ENCODE measurements at regions not wholly inside any gene's neighbourhood (a gene's known extent, or its start where the extent isn't known, plus 50 kb on each side); places are given as distances from the start of the nearest gene placed in this dataset.

DNA sequence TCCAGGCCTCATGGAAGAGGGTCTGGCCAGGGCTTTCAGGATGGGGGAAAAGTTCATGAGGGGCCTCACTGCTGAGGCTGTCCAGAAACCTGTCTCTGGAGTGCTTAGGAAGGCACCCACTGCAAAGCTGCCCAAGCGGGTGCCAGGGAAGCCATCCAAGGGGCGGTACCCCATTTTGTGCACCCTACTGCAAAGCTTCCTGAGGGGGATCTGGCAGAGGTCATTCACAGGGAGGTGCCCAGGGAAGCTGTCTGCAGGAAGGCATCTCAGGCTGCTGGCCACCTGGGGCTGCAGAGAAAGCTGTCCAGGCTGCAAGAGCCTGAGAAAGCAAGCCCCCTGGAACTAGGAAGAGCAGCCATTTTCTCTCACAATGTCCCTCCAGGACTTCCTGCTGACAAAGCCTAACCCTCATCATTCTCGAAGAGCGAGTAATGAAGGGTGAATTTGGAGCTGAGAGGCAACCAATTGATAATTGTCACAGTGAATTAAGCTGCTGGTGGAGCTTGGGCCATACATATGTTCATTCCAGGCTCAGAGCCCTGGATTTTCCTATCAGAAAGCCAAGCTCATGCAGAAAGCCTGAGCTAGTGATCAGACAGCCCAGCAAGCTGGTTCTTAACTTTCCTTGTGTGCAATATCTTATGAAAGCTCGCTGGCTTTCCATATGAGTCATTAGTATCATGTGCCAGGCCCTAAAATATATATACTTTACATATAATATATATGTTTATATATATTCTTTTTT, 62.2 kb upstream of the SLC22A16 start:
- DNase-seq (ENCODE audit: low read depth in 1 of 2, low spot score in 1 of 2), result no peak

DNA sequence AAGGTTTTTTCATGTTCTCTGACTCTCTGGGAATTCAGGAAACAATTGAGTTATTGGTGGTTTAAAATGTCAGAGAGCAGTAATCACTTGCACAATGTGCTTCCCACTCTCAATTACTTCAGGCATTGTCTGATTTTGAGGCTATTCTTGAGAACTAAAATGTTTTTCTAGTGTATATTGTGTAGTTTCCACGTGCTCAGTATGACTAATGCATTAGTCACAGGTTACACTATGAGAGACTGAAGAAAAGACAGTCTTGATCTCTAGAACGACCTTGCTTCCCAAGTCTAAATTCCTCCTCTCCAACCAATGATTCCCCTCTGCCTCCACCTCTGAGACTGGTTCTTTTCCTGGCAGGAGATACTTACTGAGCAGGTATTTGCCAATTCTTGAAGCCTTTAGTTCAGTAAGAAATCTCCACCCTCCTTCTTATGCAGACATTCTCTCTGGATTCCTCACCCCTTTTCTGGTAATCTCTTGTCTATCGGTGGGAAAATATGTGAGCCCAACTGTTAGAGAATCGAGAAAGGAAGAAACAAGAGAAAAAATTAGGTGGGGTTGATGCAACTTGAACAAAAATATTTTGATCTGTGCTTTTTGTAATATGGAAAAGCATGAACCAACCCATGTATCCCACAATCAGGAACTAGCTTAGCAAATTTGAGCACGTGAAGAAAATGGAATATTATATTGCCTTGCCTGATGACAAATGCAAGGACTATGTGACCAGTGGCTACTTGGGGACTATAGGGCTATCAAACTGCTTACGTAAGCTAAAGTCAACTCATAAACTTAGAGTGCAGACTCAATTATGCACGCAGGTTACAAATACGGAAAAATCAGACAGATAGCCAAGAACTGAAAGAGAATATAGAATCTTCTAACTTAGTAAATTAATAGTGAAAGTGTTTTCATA, 61.1 kb upstream of the SLC22A16 start:
- DNase-seq (ENCODE audit: low read depth in 1 of 2, low spot score in 1 of 2), result peak in 1 of 2 donors; percentile 9

DNA sequence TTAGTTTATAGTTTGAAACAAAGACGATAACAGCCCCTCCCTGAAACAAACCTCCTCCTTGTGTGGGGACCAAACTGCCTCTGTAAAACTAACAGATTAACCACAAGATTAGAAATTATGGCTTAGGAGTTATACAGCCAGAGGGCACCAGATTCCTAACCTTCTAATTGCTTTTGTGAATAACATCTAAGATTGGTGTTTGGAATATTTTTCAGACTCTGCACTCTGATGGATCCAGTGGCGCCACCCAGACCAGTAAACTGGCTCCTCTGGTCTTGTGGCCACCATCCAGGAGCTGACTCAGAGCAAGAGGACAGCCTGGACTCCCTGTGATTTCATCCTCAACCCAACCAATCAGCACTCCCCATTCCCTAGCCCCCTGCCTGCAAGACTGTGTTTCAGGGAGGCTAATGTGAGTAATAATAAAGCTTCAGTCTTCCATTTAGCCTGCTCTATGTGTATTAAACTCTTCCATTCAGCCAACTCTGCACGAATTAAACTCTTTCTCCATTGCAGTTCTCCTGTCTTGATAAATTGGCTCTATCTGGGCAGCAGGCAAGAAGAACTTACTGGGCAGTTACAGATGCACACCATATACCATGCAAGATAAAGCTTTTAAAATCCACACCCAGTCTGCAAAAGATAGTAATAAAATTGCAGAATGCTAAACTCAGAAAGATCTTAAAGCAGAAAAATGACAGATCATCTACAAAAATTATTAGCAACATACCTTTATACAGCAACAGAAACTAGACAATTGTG, 58.5 kb upstream of the SLC22A16 start:
- DNase-seq (ENCODE audit: low read depth in 1 of 2, low spot score in 1 of 2), result no peak

DNA sequence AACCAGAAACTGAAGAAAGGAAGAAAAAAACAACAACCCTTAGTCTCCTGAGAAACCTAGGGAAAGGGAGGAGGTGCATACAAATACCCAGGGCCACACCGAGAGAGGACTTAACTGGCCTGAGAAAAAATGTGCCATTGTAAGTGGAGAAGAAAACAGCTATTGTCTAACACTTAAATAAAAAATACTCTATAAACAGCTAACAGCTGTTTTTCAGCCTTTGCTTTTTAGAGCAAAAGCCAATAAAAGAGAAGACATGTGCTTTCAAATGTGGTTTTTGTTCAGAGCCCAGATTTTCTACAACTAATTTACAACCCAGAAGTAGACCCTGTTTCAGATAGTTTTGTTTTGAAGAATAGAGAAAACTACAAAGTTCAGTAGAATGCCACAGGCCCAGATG, 56.0 kb upstream of the SLC22A16 start:
- no peak for DNase-seq (ENCODE audit: low read depth in 1 of 2, low spot score in 1 of 2)

DNA sequence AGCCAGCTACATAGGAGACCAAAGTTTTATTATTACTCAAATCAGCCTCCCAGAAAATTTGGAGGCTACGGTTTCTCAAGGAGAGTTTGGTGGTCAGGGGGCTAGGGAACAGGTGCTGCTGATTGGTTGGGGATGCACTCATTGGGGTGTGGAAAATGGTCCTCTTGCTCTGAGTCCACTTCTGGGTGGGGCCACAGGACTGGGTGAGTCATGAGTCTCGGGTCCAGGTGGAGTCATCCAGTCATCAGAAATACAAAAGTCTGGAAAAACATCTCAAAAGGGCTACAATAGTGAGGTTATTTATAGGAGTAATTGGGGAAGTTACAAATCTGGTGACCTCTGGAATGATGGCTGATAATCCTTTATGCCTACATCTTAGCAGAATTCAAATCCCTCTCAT, 54.3 kb upstream of the SLC22A16 start:
- no peak for DNase-seq (ENCODE audit: low read depth in 1 of 2, low spot score in 1 of 2)

DNA sequence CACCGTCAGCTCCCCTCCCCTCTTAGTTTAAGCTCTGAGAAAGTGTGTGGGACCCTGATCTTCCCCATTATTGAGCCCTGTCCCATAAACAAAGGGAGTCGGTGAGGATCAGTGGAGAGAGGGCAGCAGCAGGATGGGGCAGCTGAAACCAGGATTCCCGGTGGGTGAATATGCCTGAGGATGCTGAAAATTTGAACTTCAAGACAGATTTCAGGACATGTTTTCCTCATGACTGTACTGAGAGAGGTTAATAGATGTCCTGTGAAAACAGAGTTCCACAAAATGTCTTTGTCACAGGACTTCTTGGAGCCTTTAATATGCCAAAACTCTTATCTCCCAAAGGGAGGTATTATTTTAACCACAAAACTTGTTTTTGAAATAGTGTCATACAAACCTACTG, 53.5 kb upstream of the SLC22A16 start:
- DNase-seq (ENCODE audit: low read depth in 1 of 2, low spot score in 1 of 2), result no peak

DNA sequence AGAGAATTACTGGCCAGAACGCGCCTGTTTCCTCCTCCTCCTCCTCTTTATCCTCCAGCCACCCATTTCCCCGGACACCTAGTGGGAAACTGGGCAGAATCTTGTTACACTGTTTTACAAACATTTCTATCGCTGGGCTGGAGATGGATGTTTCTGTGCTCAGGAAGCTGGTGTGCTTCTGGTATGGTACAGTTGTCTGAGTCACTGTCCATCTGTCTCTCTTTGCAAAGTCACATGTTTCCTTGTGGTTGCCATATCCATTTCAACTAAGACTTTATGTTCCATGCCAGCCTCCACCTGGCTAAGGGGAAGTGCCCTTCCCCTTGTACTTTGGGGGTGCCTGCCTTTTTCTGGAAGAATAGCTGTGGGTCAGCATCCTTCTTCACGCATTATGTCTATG, 52.9 kb upstream of the SLC22A16 start:
- DNase-seq (ENCODE audit: low read depth in 1 of 2, low spot score in 1 of 2), result no peak

DNA sequence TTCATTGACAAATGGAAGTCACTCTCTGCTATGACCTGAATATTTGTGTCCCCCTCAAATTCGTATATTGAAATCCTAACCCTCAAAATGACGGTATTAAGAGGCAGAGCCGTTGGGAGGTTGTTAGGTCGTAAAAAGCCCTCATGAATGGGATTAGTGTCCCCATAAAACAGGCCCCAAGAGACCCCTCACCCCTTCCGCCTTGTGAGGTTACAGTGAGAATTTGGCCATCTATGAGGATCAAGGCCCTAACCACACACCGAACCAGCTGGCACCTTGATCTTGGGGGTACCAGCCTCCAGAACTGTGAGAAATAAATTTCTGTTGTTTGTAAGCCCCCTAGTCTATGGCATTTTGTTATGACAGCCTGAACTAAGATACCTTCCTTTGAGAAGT, 52.5 kb upstream of the SLC22A16 start:
- DNase-seq (ENCODE audit: low read depth in 1 of 2, low spot score in 1 of 2), result no peak

DNA sequence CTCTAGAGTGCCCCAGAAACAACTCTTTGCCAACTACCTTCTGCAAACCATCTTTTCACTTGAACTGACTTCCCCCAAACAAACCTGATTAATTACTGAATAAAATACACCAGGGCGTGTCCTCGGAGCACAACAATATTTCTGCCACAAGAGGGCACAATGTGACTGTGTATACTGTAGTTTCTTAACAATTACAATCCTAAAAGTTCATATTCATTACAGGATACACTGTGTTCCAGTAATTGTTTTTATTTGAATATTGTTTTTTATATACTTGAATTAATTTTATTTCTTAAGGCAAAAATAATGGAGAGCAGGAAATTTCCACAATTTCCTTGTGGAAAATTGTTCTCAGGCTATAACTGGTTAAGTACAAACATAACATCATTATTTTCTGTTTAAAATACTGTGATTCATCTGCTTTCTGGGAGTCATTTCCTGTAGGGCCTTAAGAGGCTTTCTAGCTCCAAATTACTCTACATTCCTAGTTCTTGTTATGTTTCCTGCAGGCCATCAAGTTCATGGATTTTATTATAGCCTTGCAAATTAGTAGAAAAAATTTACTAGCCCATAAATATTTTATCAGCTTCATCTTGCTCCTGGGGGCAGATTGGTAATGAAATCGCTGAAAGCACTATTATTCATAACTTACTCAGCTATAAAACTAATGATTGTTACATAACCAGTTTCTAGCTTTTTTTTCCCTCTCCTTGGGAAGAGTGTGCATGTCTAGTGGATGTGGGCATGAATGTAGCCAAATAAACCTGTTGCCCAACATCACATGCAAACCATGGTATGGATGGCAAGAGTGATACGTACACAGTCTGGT, 51.9 kb upstream of the SLC22A16 start:
- peak in 1 of 2 donors; percentile 56 for DNase-seq (ENCODE audit: low read depth in 1 of 2, low spot score in 1 of 2)

DNA sequence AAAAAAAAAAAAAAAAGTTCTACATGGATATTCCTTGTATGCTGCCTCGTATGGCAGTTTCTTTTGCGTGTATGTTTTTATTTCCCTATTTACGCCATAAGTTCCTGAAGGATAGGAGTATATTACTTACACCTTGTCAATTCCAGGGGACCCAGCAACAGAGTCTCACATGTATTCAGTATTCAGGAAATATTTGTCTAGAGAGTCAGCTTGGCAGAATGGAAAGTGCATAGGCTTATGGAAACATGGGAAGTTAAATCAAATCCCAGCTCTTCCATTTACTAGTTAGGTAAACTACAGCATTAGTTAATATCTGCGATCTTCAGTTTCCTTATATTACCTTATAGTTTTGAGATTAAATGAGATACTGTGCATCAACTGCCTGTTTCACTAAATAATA, 51.1 kb upstream of the SLC22A16 start:
- DNase-seq (ENCODE audit: low read depth in 1 of 2, low spot score in 1 of 2), result no peak

DNA sequence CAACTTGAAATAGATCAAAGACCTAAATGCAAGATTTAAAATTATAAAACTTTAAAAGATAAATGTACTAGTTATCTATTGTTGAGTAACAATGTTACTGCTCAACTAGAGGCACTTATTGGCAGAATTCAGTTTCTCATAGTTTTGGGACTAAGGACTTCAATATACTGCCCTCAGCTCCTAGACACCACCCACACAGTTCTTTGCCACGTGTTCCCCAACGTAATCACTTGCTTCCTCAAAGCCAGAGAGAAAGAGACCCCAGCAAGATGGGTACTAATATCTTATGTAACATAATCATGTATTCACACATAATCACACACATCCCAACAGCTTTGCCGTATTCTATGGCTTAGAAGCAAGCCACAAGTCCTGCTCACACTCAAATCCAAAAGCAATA, 50.3 kb upstream of the SLC22A16 start:
- no peak for DNase-seq (ENCODE audit: low read depth in 1 of 2, low spot score in 1 of 2)

Data from activated CD4-positive, alpha-beta T cell treated with anti-CD3 and anti-CD28 coated beads, Interleukin-2, amount 50 U/mL, for 24 hours (primary cell).